ENCODE measurements at regions not wholly inside any gene's neighbourhood (a gene's known extent, or its start where the extent isn't known, plus 50 kb on each side); places are given as distances from the start of the nearest gene placed in this dataset.

DNA sequence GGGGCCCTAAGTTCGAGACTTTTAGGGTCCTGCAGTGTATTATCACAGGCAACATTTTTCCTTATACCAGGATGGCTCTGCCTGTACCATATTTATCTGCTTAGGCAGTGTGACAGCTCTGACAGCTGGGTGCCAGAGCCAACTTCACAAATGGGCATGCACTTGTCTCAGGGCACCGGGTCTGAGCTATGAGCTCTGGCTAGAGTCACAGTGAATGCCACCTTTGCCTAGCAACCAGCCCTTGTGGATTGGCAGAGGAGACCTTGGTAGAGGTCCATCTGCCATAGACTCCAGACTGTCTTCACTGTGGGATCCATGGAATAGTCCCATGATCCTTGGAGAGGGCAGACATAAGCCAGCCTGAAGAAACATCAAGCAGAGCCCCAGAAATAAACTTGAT, 746.6 kb upstream of the TSPY4 start:
- H3K27me3 ChIP-seq: no peaks in the 10 kb centered on the region
- H3K4me3 ChIP-seq: no peak overlapping the region
- TF ChIP-seq, protein P1, sequence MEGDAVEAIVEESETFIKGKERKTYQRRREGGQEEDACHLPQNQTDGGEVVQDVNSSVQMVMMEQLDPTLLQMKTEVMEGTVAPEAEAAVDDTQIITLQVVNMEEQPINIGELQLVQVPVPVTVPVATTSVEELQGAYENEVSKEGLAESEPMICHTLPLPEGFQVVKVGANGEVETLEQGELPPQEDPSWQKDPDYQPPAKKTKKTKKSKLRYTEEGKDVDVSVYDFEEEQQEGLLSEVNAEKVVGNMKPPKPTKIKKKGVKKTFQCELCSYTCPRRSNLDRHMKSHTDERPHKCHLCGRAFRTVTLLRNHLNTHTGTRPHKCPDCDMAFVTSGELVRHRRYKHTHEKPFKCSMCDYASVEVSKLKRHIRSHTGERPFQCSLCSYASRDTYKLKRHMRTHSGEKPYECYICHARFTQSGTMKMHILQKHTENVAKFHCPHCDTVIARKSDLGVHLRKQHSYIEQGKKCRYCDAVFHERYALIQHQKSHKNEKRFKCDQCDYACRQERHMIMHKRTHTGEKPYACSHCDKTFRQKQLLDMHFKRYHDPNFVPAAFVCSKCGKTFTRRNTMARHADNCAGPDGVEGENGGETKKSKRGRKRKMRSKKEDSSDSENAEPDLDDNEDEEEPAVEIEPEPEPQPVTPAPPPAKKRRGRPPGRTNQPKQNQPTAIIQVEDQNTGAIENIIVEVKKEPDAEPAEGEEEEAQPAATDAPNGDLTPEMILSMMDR (IDR thresholded peaks at IDR 0.05): no peak
- 37% methylated on average over 2 of the region's 2 CpGs; no CpG with 5 or more reads in 1 of the 2 donors for WGBS, 2 donors
- intact Hi-C loops (cut with DNase I): no loop called here
- FAIRE-seq (no peak), DNase-seq (no peak), ATAC-seq (no peak)
- H3K36me3 ChIP-seq: no peaks in the 10 kb centered on the region
- no peaks in the 10 kb centered on the region for H3K4me1 ChIP-seq
- no peaks in the 10 kb centered on the region for H3K9me3 ChIP-seq
- no peak overlapping the region for H3K27ac ChIP-seq

DNA sequence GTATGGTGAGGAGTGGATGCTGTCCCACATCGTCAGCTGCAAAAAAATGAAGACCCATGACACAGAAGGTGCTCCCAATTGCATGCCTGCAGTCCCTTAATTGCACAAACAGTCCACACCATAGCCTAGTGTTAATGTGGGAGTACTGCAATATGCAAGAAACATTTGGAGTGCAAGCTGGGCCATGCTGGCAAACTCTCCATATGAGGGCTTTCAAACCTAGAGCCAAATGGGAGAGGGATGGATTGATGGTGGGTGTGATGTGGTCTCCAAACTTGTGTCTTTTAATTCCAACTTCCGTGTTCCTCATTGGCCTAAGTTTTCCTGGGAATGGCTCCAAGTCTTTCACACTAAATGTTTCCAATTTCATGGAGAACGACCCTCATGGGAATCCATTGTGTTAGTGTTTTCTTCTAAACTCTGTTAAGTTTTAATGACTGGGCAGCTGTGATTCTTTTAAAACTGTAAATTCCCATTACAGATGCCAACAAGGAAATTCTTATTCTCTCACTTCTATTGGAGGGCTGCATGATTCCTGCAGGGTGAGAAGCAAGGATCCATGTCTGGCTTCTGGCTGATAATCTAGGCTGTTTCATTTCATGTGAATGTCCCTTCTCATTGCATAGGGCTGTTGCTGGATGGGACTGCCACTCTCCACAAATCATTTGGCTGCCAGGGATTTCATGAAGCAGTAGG, 745.3 kb upstream of the TSPY4 start:
- intact Hi-C loops (cut with DNase I): no loop called here
- Histone ChIP-seq H3K4me3 (no peak overlapping the region), H3K27ac (no peak overlapping the region), H3K4me1 (no peaks in the 10 kb centered on the region), H3K27me3 (no peaks in the 10 kb centered on the region), H3K36me3 (no peaks in the 10 kb centered on the region), H3K9me3 (no peaks in the 10 kb centered on the region)
- TF ChIP-seq, protein P1 (IDR thresholded peaks at IDR 0.05): no peak
- no peak for ATAC-seq
- no peak for DNase-seq
- no peak for FAIRE-seq
- WGBS, 2 donors: 32% methylated on average over 3 of the region's 3 CpGs; no CpG with 5 or more reads in 1 of the 2 donors

DNA sequence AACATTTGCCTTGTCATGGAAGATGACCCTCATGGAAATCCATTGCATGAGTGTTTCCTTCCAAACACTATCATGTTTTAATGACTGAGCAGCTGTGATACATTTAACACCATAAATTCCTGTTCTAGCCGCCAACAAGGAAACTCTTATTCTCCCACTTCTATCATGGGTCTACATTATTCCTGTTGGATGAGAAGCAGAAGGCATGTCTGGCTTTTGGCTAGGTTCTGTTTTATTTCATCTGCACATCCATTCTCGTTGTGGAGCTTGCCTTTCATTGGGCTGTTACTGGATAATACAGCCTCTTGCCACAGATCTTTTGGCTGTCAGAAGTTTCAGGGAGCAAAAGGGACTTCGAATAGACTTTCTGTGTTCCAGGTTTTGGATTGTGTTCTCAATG, 742.6 kb upstream of the TSPY4 start:
- FAIRE-seq (no peak), DNase-seq (no peak), ATAC-seq (no peak)
- no peaks in the 10 kb centered on the region for H3K27me3 ChIP-seq
- H3K36me3 ChIP-seq: no peaks in the 10 kb centered on the region
- intact Hi-C loops (cut with DNase I): no loop called here
- H3K4me1 ChIP-seq: no peaks in the 10 kb centered on the region
- H3K9me3 ChIP-seq: no peaks in the 10 kb centered on the region
- no peak overlapping the region for H3K27ac ChIP-seq
- 48% methylated on average over 3 of the region's 3 CpGs; no CpG with 5 or more reads in 1 of the 2 donors for WGBS, 2 donors
- H3K4me3 ChIP-seq: no peak overlapping the region
- TF ChIP-seq, protein P1 (IDR thresholded peaks at IDR 0.05): no peak

DNA sequence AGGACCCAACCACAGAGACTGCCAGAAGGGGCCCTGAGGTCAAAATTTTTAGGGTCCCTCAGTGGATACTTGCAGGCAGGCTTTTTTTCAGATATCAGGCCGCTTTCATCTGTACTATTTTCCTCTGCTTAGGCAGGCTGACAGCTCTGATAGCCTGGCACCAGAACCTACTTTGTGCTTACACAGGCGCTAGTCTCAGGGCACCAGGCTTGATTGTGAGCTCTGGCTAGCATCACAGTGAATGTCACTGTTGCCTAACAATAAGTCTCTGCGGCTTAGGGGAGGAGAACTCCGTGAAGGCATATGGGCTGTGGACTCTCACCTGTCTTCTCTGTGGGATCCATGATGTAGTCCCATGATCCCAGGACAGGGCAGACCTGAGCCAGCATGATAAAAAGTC, 738.1 kb upstream of the TSPY4 start:
- H3K27ac ChIP-seq: no peak overlapping the region
- no peak for DNase-seq

DNA sequence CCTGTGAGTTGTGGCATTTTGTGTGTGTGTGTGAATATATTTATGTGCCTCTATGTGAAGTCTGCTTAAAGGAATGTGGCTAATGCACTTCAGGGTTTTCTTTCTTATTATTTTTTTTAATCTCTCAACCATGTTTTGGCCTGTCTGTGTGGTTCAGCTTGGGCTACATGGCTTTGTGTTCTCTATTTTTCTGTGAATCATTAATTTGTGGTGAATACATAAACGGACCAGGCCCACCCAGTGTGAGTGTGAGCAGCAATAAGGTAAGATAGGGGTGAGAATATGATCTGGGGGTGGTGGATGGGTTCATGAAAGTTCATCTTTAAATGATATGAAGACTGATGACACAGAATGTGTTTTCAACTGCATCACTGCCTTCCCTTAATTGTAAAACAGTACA, 726.6 kb upstream of the TSPY4 start:
- H3K4me3 ChIP-seq: no peak overlapping the region
- DNase-seq (no peak), ATAC-seq (no peak), FAIRE-seq (no peak)
- no peaks in the 10 kb centered on the region for H3K36me3 ChIP-seq
- H3K27ac ChIP-seq: no peak overlapping the region
- H3K4me1 ChIP-seq: no peaks in the 10 kb centered on the region
- TF ChIP-seq, protein P1 (IDR thresholded peaks at IDR 0.05): no peak
- no peaks in the 10 kb centered on the region for H3K9me3 ChIP-seq
- WGBS, 2 donors: 10% methylated on average over 1 of the region's 1 CpG; no CpG with 5 or more reads in 1 of the 2 donors
- intact Hi-C loops (cut with DNase I): no loop called here
- no peaks in the 10 kb centered on the region for H3K27me3 ChIP-seq

More for the DNA sequence above, 738.1 kb upstream of the TSPY4 start:
- ATAC-seq (no peak), FAIRE-seq (no peak)
- H3K4me1 ChIP-seq: no peaks in the 10 kb centered on the region
- H3K36me3 ChIP-seq: no peaks in the 10 kb centered on the region
- 50% methylated on average over 4 of the region's 4 CpGs; no CpG with 5 or more reads in 1 of the 2 donors for WGBS, 2 donors
- no peaks in the 10 kb centered on the region for H3K9me3 ChIP-seq
- intact Hi-C loops (cut with DNase I): no loop called here
- H3K4me3 ChIP-seq: no peak overlapping the region
- no peaks in the 10 kb centered on the region for H3K27me3 ChIP-seq
- TF ChIP-seq, protein P1 (IDR thresholded peaks at IDR 0.05): no peak

All from pancreas (tissue), 10 donors.